MCF 10A (cell line): ENCODE measurements at regions not wholly inside any gene's neighbourhood (a gene's known extent, or its start where the extent isn't known, plus 50 kb on each side); places are given as distances from the start of the nearest gene placed in this dataset.

Experiments
- BruUV-seq: library from RNA; stranded (reverse); fragments of 400-500 nt; replicated peaks from 2 replicates; lab custom pipeline; 2021; lab: Mats Ljungman, UMichigan
- CTCF ChIA-PET: fragments of 300-600 bp; sonication (Branson Sonifier 250); formaldehyde crosslinking; extraction: SDS; loops from one replicate; lab custom pipeline; 2021; ENCODE audit warnings: antibody characterized with exemption, inconsistent platforms; lab: Yijun Ruan, JAX
- POLR2A ChIA-PET: fragments of 300-600, 350-650 bp; sonication (Branson Sonifier 250); formaldehyde crosslinking; extraction: SDS; loops from one replicate; lab custom pipeline; 2020; ENCODE audit warnings: antibody characterized with exemption, inconsistent platforms; lab: Yijun Ruan, JAX
- DNase-seq: peaks from one replicate; pipeline ENCODE4 v3.0.0-alpha.2; 2018; ENCODE audit not compliant: unreplicated experiment
- H3K27ac Mint-ChIP-seq: one replicate; pipeline ENCODE4 v1.8.0; 2022; ENCODE audit warnings: mild to moderate bottlenecking, low read depth, mixed read lengths; ENCODE audit not compliant: unreplicated experiment
- H3K27me3 Mint-ChIP-seq: one replicate; pipeline ENCODE4 v1.8.0; 2022; ENCODE audit warnings: mixed read lengths; ENCODE audit not compliant: insufficient read depth, unreplicated experiment
- H3K36me3 Mint-ChIP-seq: one replicate; pipeline ENCODE4 v1.8.0; 2022; ENCODE audit warnings: mild to moderate bottlenecking, moderate library complexity, mixed read lengths; ENCODE audit not compliant: insufficient read depth, unreplicated experiment
- H3K4me1 Mint-ChIP-seq: one replicate; pipeline ENCODE4 v1.8.0; 2022; ENCODE audit warnings: mixed read lengths; ENCODE audit not compliant: insufficient read depth, unreplicated experiment
- H3K4me3 Mint-ChIP-seq: one replicate; pipeline ENCODE4 v1.8.0; 2022; ENCODE audit warnings: mild to moderate bottlenecking, moderate library complexity, mixed read lengths; ENCODE audit not compliant: unreplicated experiment
- H3K9me3 Mint-ChIP-seq: one replicate; pipeline ENCODE4 v1.8.0; 2022; ENCODE audit warnings: mixed read lengths; ENCODE audit not compliant: unreplicated experiment
- CTCF ChIP-seq: fragments of 200-600 bp; IDR thresholded peaks from one replicate; pipeline ENCODE4 v1.8.0; 2022; ENCODE audit warnings: antibody characterized with exemption, mild to moderate bottlenecking; ENCODE audit not compliant: unreplicated experiment
- intact Hi-C: fragments of 100-400 bp; cut with micrococcal nuclease; formaldehyde crosslinking; loops from 2 replicates; pipeline ENCODE4 v1.14.1; 2022

- no TSS peak for BruUV-seq
- Mint-ChIP-seq H3K27ac (no peak overlapping the region), H3K36me3 (no peaks in the 10 kb centered on the region), H3K4me1 (no peaks in the 10 kb centered on the region), H3K4me3 (no peak overlapping the region), H3K27me3 (peaks cover 91% of the 10 kb centered on the region), H3K9me3 (no peaks in the 10 kb centered on the region)
- CTCF ChIA-PET: no interaction called here
- POLR2A ChIA-PET: no interaction called here
- no peak for TF ChIP-seq CTCF
- DNase-seq: peak; percentile 7
- intact Hi-C loops: no loop called here
Observed at GRCh38 chrX:40504801-40505605, 75.8 kb upstream of the ATP6AP2 start.

- no peak for TF ChIP-seq CTCF
- no TSS peak for BruUV-seq
- DNase-seq: no peak
- Mint-ChIP-seq H3K4me3 (no peak overlapping the region), H3K27me3 (peaks cover 91% of the 10 kb centered on the region), H3K36me3 (no peaks in the 10 kb centered on the region), H3K27ac (no peak overlapping the region), H3K9me3 (no peaks in the 10 kb centered on the region), H3K4me1 (no peaks in the 10 kb centered on the region)
- intact Hi-C loops: no loop called here
- ChIA-PET POLR2A (no interaction called here), CTCF (no interaction called here)
Observed at GRCh38 chrX:40503094-40503493, 77.7 kb upstream of the ATP6AP2 start.

GRCh38 chrX:40502688-40503087 is 78.1 kb upstream of the ATP6AP2 start:
- Mint-ChIP-seq H3K27me3 (peaks cover 91% of the 10 kb centered on the region), H3K36me3 (no peaks in the 10 kb centered on the region), H3K9me3 (no peaks in the 10 kb centered on the region), H3K27ac (no peak overlapping the region), H3K4me1 (no peaks in the 10 kb centered on the region), H3K4me3 (no peak overlapping the region)
- no peak for DNase-seq
- no peak for TF ChIP-seq CTCF
- no TSS peak for BruUV-seq
- ChIA-PET CTCF (no interaction called here), POLR2A (no interaction called here)
- intact Hi-C loops: no loop called here

- BruUV-seq: no TSS peak
- no peaks in the 10 kb centered on the region for H3K9me3 Mint-ChIP-seq
- H3K27ac Mint-ChIP-seq: no peak overlapping the region
- no peak overlapping the region for H3K4me3 Mint-ChIP-seq
- H3K27me3 Mint-ChIP-seq: peaks cover 91% of the 10 kb centered on the region
- intact Hi-C loops: no loop called here
- H3K36me3 Mint-ChIP-seq: no peaks in the 10 kb centered on the region
- no peak for DNase-seq
- CTCF ChIA-PET: interaction anchor here (0.7 to 1.0 kb wide), 2 partner anchors 43 to 726 kb away, joined by 3 to 4 read pairs; no protein-coding TSS in a partner anchor
- TF ChIP-seq CTCF: no peak
- POLR2A ChIA-PET: no interaction called here
- no peaks in the 10 kb centered on the region for H3K4me1 Mint-ChIP-seq
Observed at GRCh38 chrX:40501164-40501855, 79.5 kb upstream of the ATP6AP2 start.
